Trophoblast cell (in vitro differentiated cells and primary cell): ENCODE measurements at regions not wholly inside any gene's neighbourhood (a gene's known extent, or its start where the extent isn't known, plus 50 kb on each side); places are given as distances from the start of the nearest gene placed in this dataset.

ENCODE experiments used
- DNase-seq, 2 donors: peaks; one replicate each; pipeline ENCODE4 v3.0.0-alpha.2; 2016
- H2AFZ ChIP-seq: 2 replicates; pipeline ENCODE4 v1.6.1; 2013; ENCODE audit warnings: low read length, moderate library complexity, mild to moderate bottlenecking; ENCODE audit not compliant: insufficient read depth, poor library complexity
- H2AK5ac ChIP-seq: 2 replicates; pipeline ENCODE4 v1.6.1; 2013; ENCODE audit warnings: mild to moderate bottlenecking, low read length
- H2BK120ac ChIP-seq: 2 replicates; pipeline ENCODE4 v1.6.1; 2013; ENCODE audit warnings: low read length, mild to moderate bottlenecking, moderate library complexity; ENCODE audit not compliant: insufficient read depth, poor library complexity
- H2BK12ac ChIP-seq: 2 replicates; pipeline ENCODE4 v1.6.1; 2013; ENCODE audit warnings: mild to moderate bottlenecking, low read length, moderate library complexity
- H2BK5ac ChIP-seq: 2 replicates; pipeline ENCODE4 v1.6.1; 2013; ENCODE audit warnings: low read length, low read depth, moderate library complexity, mild to moderate bottlenecking; ENCODE audit not compliant: poor library complexity
- H3K14ac ChIP-seq: 2 replicates; pipeline ENCODE4 v1.6.1; 2013; ENCODE audit warnings: mild to moderate bottlenecking, low read length
- H3K18ac ChIP-seq: 2 replicates; pipeline ENCODE4 v1.6.1; 2013; ENCODE audit warnings: mild to moderate bottlenecking, low read length
- H3K23ac ChIP-seq: 2 replicates; pipeline ENCODE4 v1.6.1; 2013; ENCODE audit warnings: low read length
- H3K27ac ChIP-seq: 2 replicates; pipeline ENCODE4 v1.5.1; 2013; ENCODE audit warnings: low read depth, mild to moderate bottlenecking, inconsistent platforms, low read length, moderate library complexity
- H3K27me3 ChIP-seq: 2 replicates; pipeline ENCODE4 v1.6.1; 2013; ENCODE audit warnings: inconsistent platforms, mild to moderate bottlenecking, low read length, moderate library complexity; ENCODE audit not compliant: insufficient read depth
- H3K36me3 ChIP-seq, 2 experiments: 1 replicate in 1 of 2; 2 replicates in 1 of 2; pipeline ENCODE4 v1.6.1; 2013; ENCODE audit warnings: low read length in 2 of 2, mild to moderate bottlenecking in 2 of 2, moderate library complexity in 1 of 2; ENCODE audit not compliant: insufficient read depth in 2 of 2, control insufficient read depth in 1 of 2
- H3K4ac ChIP-seq: 2 replicates; pipeline ENCODE4 v1.6.1; 2013; ENCODE audit warnings: low read depth, mild to moderate bottlenecking, low read length, moderate library complexity
- H3K4me1 ChIP-seq, 2 experiments: 1 replicate in 1 of 2; 2 replicates in 1 of 2; pipeline ENCODE4 v1.6.1; 2013; ENCODE audit warnings: low read length in 2 of 2, mild to moderate bottlenecking in 2 of 2, moderate library complexity in 1 of 2; ENCODE audit not compliant: insufficient read depth in 2 of 2, control insufficient read depth in 1 of 2
- H3K4me2 ChIP-seq: 2 replicates; pipeline ENCODE4 v1.6.1; 2013; ENCODE audit warnings: inconsistent platforms, mild to moderate bottlenecking, low read length, moderate library complexity
- H3K4me3 ChIP-seq: 2 replicates; pipeline ENCODE4 v1.5.1; 2013; ENCODE audit warnings: mild to moderate bottlenecking, low read depth, low read length, inconsistent platforms
- H3K79me1 ChIP-seq: one replicate; pipeline ENCODE4 v1.6.1; 2013; ENCODE audit warnings: low read length
- H3K79me2 ChIP-seq: 2 replicates; pipeline ENCODE4 v1.6.1; 2013; ENCODE audit warnings: low read length, mild to moderate bottlenecking; ENCODE audit not compliant: control insufficient read depth, insufficient read depth, poor library complexity
- H3K9ac ChIP-seq: 2 replicates; pipeline ENCODE4 v1.6.1; 2013; ENCODE audit warnings: mild to moderate bottlenecking, low read length
- H3K9me3 ChIP-seq: 2 replicates; pipeline ENCODE4 v1.6.1; 2013; ENCODE audit warnings: low read depth, mild to moderate bottlenecking, control low read depth, inconsistent platforms, low read length; ENCODE audit not compliant: insufficient read depth
- H4K12ac ChIP-seq: 2 replicates; pipeline ENCODE4 v1.6.1; 2013; ENCODE audit warnings: low read depth, mild to moderate bottlenecking, low read length, moderate library complexity
- H4K8ac ChIP-seq: 2 replicates; pipeline ENCODE4 v1.6.1; 2013; ENCODE audit warnings: low read depth, mild to moderate bottlenecking, low read length, moderate library complexity
- H4K91ac ChIP-seq: one replicate; pipeline ENCODE4 v1.6.1; 2013; ENCODE audit warnings: low read depth, mild to moderate bottlenecking, low read length, moderate library complexity
- WGBS: extraction: QIAGEN DNeasy Blood & Tissue Kit; methylation state at CpG from one replicate; pipeline ENCODE4 v1.1.7; 2013; ENCODE audit warnings: missing lambda C conversion rate; ENCODE audit not compliant: insufficient read length, insufficient coverage; ENCODE audit errors: extremely low coverage; 5-methylcytosine and 5-hydroxymethylcytosine counted together

DNA sequence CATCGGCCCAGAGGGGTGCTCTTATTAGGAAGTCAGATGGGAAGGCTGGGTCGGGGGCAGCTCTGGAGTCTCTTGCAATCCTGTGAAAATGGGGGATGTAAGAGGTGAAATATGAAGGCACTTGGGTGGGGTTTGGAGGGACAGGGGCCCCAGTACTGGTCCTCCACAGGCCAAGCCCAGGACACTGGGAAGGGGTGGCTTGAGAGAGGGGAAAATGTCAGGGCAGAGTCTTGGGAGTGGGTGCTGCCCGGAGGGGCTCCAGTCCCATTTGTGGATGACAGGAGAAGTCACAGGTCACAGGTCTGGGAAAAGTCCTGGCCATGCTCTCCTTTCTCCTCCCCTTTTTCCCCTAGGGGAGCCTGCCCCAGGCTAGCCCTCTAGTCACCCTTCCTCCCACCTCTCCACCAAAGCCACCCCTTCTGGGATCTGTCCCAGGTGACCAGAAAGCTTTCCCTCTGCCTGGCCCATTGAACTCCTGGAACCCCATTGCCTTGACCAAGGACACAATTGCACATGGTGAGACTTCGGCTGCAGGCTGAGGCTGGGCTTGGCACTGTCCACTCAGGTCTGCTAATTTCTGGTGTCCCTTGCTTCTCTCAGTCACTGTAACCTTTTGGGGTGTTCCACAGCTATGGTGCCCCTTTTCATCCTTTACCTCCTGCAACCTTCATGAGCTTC, 1465.0 kb downstream of the TBC1D22A start:
- Histone ChIP-seq H2BK120ac (no peak overlapping the region), H3K27ac (no peak overlapping the region), H2AFZ (no peak overlapping the region), H3K14ac (no peak overlapping the region), H3K4me3 (no peak overlapping the region), H3K27me3 (no peaks in the 10 kb centered on the region), H3K9ac (no peak overlapping the region), H4K91ac (no peak overlapping the region), H3K4me2 (no peak overlapping the region), H4K8ac (no peak overlapping the region), H3K18ac (no peak overlapping the region), H3K79me2 (no peaks in the 10 kb centered on the region), H2BK12ac (no peak overlapping the region), H4K12ac (no peak overlapping the region), H3K23ac (no peak overlapping the region), H3K79me1 (no peaks in the 10 kb centered on the region), H2AK5ac (no peak overlapping the region), H3K36me3 (no peaks in the 10 kb centered on the region), H2BK5ac (no peak overlapping the region), H3K4ac (no peak overlapping the region), H3K9me3 (peaks cover 18% of the 10 kb centered on the region), H3K4me1 (no peaks in the 10 kb centered on the region)
- DNase-seq: no peak
- no CpG with 5 or more reads among the region's 4 CpGs for WGBS

DNA sequence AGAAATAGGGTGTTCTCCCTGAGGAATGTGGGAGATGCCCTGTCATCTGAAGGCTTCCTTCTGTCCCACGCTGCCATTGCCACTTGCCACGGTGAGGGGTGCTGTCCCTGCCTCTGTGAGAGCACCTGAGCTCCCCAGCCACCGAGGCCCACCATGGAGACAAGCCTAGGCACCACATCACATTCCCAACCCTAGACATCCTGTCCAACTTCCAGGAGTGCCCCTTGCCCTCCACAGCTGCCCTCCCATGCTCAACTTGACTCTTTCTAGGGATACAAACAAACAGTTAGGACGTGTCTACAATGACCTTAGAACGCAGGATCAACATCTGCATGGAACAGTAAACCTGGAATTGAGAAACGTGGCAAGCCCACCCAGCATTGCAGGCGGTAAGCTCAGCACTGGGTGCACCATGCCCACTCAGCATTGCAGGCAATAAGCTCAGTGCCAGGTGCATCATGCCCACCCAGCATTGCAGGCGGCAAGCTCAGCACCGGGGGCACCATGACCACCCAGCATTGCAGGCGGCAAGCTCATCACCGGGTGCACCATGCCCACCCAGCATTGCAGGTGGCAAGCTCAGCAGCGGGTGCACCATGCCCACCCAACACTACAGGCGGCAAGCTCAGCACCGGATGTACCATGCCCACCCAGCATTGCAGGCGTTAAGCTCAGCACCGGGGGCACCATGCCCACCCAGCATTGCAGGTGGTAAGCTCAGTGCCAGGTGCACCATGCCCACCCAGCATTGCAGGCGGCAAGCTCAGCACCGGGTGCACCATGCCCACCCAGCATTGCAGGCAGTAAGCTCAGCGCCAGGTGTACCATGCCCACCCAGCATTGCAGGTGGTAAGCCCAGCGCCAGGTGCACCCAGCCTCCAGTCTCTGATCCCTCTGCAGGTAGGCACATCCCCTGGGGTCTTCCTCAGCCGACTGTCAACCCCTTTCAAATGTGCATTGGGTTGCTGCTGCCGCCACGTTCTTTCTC, 1463.9 kb downstream of the TBC1D22A start:
- Histone ChIP-seq H3K4me3 (no peak overlapping the region), H3K79me2 (no peaks in the 10 kb centered on the region), H3K23ac (no peak overlapping the region), H3K4me1 (no peaks in the 10 kb centered on the region), H4K91ac (no peak overlapping the region), H3K9me3 (peaks cover 18% of the 10 kb centered on the region), H2AFZ (no peak overlapping the region), H2BK120ac (no peak overlapping the region), H4K8ac (no peak overlapping the region), H4K12ac (no peak overlapping the region), H3K9ac (no peak overlapping the region), H3K27ac (no peak overlapping the region), H2BK5ac (no peak overlapping the region), H3K27me3 (no peaks in the 10 kb centered on the region), H3K4ac (no peak overlapping the region), H2BK12ac (no peak overlapping the region), H3K36me3 (no peaks in the 10 kb centered on the region), H3K14ac (no peak overlapping the region), H3K18ac (no peak overlapping the region), H3K4me2 (no peak overlapping the region), H3K79me1 (no peaks in the 10 kb centered on the region), H2AK5ac (no peak overlapping the region)
- DNase-seq: no peak
- no CpG with 5 or more reads among the region's 23 CpGs for WGBS

DNA sequence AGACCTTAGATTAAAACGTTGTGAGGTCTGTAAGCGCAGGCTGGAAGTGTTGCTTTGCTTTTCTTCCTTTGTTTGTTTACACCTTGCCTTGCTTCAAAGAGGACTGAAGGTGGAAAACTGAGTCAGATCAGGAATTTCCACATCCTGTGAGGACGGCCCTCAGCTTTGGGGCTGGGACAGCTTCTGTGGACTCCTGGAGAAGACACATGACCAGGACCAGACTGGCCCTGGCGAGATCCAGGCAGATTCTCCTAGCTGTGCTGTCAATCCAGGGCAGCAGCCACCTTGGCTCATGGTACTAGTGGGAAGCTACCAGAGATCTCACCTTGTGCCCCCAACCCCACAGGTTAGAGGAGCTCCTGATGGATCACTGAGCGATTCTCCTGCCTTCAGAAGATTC, 1461.9 kb downstream of the TBC1D22A start:
- H2BK12ac ChIP-seq: no peak overlapping the region
- H3K4ac ChIP-seq: no peak overlapping the region
- H3K4me1 ChIP-seq: no peaks in the 10 kb centered on the region
- no peaks in the 10 kb centered on the region for H3K79me2 ChIP-seq
- H3K27ac ChIP-seq: no peak overlapping the region
- no peak overlapping the region for H4K12ac ChIP-seq
- WGBS: no CpG with 5 or more reads among the region's 5 CpGs
- H2AK5ac ChIP-seq: no peak overlapping the region
- no peak overlapping the region for H2BK120ac ChIP-seq
- H3K4me2 ChIP-seq: no peak overlapping the region
- no peak overlapping the region for H3K9ac ChIP-seq
- H3K14ac ChIP-seq: no peak overlapping the region
- H3K27me3 ChIP-seq: no peaks in the 10 kb centered on the region
- H2BK5ac ChIP-seq: no peak overlapping the region
- no peak overlapping the region for H4K91ac ChIP-seq
- peaks cover 18% of the 10 kb centered on the region for H3K9me3 ChIP-seq
- H3K23ac ChIP-seq: no peak overlapping the region
- no peaks in the 10 kb centered on the region for H3K79me1 ChIP-seq
- H2AFZ ChIP-seq: no peak overlapping the region
- no peak overlapping the region for H4K8ac ChIP-seq
- H3K36me3 ChIP-seq: no peaks in the 10 kb centered on the region
- no peak overlapping the region for H3K4me3 ChIP-seq
- no peak for DNase-seq
- no peak overlapping the region for H3K18ac ChIP-seq

DNA sequence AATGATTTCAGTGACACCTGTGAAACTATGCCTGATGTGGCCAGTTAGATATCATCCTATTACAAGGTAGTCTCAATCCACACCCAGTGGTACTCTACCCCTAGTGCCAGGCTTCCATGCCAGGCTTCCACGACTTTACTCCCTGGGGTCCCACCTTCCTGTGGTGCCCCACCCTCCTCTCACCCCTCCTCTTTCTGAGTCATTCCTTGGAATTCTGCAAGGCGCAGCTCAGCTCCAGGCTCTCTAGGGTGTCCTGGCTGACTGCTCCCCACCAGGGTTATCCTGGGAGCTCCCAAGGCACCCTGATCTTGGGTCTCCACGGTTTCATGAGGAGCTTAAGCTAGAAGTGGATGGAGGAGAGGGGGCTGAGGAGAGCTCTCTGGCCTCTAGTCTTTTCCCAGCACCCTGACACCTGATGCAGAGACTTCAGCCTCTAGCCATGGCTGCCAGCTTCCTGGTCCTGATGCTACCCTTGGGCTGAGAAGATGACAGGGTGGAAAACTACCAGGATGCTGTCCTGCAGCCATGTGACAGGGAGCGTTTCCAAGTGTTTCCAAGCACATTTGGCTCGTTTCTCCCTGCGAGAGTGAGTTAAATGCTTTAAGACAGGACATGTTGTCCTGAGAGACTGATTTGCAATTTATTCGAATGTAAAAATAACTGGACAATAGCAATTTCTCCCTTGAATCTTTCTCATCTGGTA, 1461.2 kb downstream of the TBC1D22A start:
- no peak overlapping the region for H4K91ac ChIP-seq
- no peak overlapping the region for H4K8ac ChIP-seq
- H3K27me3 ChIP-seq: no peaks in the 10 kb centered on the region
- H3K14ac ChIP-seq: no peak overlapping the region
- H3K9ac ChIP-seq: no peak overlapping the region
- H2BK5ac ChIP-seq: no peak overlapping the region
- no peak overlapping the region for H2AK5ac ChIP-seq
- H3K18ac ChIP-seq: no peak overlapping the region
- no peak overlapping the region for H3K4ac ChIP-seq
- no peak overlapping the region for H2BK120ac ChIP-seq
- no peaks in the 10 kb centered on the region for H3K4me1 ChIP-seq
- no peak overlapping the region for H3K23ac ChIP-seq
- H3K9me3 ChIP-seq: peaks cover 18% of the 10 kb centered on the region
- no CpG with 5 or more reads among the region's 7 CpGs for WGBS
- DNase-seq: no peak
- no peaks in the 10 kb centered on the region for H3K79me2 ChIP-seq
- H3K79me1 ChIP-seq: no peaks in the 10 kb centered on the region
- H3K4me2 ChIP-seq: no peak overlapping the region
- no peak overlapping the region for H2BK12ac ChIP-seq
- H3K36me3 ChIP-seq: no peaks in the 10 kb centered on the region
- H3K4me3 ChIP-seq: no peak overlapping the region
- no peak overlapping the region for H3K27ac ChIP-seq
- no peak overlapping the region for H4K12ac ChIP-seq
- H2AFZ ChIP-seq: no peak overlapping the region
